IPS DF 6.9 (cell line): ENCODE measurements at regions not wholly inside any gene's neighbourhood (a gene's known extent, or its start where the extent isn't known, plus 50 kb on each side); places are given as distances from the start of the nearest gene placed in this dataset.

ENCODE experiments used
- DNase-seq: peaks from one replicate; pipeline ENCODE4 v3.0.0-alpha.2; 2013; ENCODE audit warnings: low read depth, low spot score
- H3K27ac ChIP-seq: one replicate; pipeline ENCODE4 v1.5.1; 2013; ENCODE audit warnings: low read length, control low read depth
- H3K27me3 ChIP-seq: 2 replicates; pipeline ENCODE4 v1.6.1; 2013; ENCODE audit warnings: mild to moderate bottlenecking, low read length; ENCODE audit not compliant: control insufficient read depth, insufficient read depth
- H3K36me3 ChIP-seq: 2 replicates; pipeline ENCODE4 v1.6.1; 2013; ENCODE audit warnings: low read length; ENCODE audit not compliant: control insufficient read depth, insufficient read depth
- H3K4me1 ChIP-seq: 2 replicates; pipeline ENCODE4 v1.6.1; 2013; ENCODE audit warnings: low read length; ENCODE audit not compliant: control insufficient read depth, insufficient read depth
- H3K4me3 ChIP-seq: 2 replicates; pipeline ENCODE4 v1.5.1; 2013; ENCODE audit warnings: mild to moderate bottlenecking, low read length
- H3K9me3 ChIP-seq: 2 replicates; pipeline ENCODE4 v1.6.1; 2013; ENCODE audit warnings: low read length, inconsistent platforms; ENCODE audit not compliant: control insufficient read depth, insufficient read depth
- WGBS: extraction: QIAGEN DNeasy Blood & Tissue Kit; methylation state at CpG from one replicate; pipeline ENCODE4 v1.1.7; 2013; ENCODE audit warnings: mixed read lengths, missing lambda C conversion rate; ENCODE audit not compliant: insufficient read length, insufficient coverage; 5-methylcytosine and 5-hydroxymethylcytosine counted together

DNA sequence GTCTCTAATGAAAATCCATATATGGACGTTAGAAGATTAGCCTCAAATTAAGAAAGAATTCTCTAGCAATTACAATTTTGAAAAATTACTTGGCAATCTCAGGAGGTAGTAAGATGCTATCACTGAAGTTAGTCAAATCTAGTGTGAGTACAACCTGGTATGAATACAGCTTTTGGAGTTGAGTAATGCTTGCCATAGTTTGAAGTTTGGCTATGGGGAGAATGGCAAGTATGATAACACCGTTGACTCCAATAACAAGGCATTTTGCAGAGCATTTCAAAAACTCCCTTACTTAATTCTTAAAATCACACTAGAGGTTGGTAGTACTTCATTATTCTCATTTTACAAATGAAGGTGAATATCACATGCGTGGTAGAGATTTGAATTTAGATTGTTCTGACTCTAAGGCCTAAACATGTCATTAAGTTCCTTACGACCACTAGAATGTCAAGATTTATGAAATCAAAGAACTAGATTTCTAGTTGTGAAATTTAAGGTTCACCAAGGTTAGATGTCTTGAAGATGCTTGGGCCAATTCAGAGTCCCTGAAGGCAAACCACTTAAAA, 355.4 kb downstream of the ETS1 start:
- Histone ChIP-seq H3K4me3 (no peak overlapping the region), H3K27ac (no peak overlapping the region), H3K27me3 (no peaks in the 10 kb centered on the region), H3K36me3 (no peaks in the 10 kb centered on the region), H3K4me1 (no peaks in the 10 kb centered on the region), H3K9me3 (no peaks in the 10 kb centered on the region)
- WGBS, result no CpG with 5 or more reads among the region's 4 CpGs
- DNase-seq, result no peak

DNA sequence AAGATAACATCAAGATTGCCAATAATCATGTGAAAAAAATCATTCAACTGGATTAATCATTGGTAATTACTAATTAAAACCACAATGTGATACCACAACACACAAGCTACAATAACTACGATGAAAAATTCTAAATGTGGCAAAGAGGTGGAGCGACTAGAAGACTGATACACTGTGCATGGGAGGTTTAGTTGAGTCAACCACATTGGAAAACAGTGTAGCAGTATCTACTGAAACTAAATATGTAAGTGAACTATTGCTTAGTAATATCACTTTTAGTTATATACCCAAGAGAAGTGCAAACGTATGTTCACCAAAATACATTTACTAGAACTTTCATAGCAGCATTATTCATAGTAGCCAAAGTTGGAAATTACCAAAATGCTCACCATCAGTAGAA, 359.9 kb downstream of the ETS1 start:
- DNase-seq, result no peak
- WGBS, result no CpG with 5 or more reads among the region's 3 CpGs
- H3K36me3 ChIP-seq, result no peaks in the 10 kb centered on the region
- H3K4me3 ChIP-seq, result no peak overlapping the region
- H3K4me1 ChIP-seq, result no peaks in the 10 kb centered on the region
- H3K9me3 ChIP-seq, result no peaks in the 10 kb centered on the region
- no peaks in the 10 kb centered on the region for H3K27me3 ChIP-seq
- H3K27ac ChIP-seq, result no peak overlapping the region

DNA sequence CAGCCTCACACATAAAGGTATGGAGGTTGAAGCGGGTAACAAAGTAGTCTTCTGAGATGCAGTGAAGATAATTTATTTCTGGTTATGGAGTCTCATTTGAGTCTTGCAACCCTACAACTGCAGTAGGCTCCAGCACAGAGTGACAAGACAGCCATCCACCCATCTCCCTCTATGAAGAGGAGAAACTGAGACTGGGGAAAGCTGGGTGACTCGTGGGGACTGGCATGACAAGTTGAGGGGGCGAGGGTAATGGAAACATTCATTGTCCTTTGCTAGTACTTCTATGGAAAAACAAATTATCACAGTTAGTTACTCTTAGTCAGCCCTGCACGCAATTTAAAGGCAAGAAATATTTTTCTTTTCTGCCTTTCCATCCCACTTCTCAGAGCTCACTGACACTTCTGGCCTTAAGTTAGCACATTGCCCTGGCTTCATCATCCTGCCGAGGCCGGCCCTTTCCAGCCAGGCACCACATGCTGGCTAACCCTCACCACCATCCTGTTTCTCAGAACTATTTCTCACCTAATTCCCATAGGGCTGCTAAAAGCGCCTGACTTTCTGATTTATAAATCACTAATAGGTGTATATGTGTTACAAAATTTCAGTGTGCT, 361.1 kb downstream of the ETS1 start:
- Histone ChIP-seq H3K27ac (no peak overlapping the region), H3K27me3 (no peaks in the 10 kb centered on the region), H3K4me1 (no peaks in the 10 kb centered on the region), H3K4me3 (no peak overlapping the region), H3K9me3 (no peaks in the 10 kb centered on the region), H3K36me3 (no peaks in the 10 kb centered on the region)
- no CpG with 5 or more reads among the region's 7 CpGs for WGBS
- DNase-seq, result no peak

DNA sequence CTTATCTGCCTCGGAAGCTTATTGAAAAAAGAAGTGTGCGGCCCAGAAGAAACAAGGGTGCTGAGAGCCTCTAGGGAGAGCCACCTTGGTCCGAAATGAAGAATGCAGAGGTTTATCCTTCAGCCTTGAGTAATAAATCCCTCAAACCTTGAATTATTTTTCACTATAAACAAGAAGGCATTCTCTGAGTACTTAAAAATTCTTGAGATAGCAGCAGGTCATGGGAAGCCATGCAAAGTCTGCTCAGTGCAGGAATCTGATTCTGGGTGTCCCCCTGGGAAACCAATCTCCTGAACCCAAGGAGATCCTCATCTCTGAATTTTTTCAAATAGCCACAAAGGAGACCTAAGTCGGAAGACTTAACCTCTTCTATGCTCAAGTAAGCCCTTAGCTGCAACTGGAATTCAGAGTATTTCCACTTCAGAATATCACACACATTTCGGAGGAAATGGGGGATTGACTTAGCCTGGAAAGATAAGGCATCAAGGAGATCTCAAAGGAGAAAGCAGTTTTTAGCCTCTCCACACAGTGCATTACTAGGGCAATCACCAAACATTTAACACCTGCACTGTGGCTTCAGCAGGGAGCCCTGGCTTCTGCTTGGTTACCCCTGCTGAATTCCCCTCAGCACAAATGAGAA, 365.0 kb downstream of the ETS1 start:
- no peak overlapping the region for H3K27ac ChIP-seq
- DNase-seq, result no peak
- no peaks in the 10 kb centered on the region for H3K9me3 ChIP-seq
- WGBS, result no CpG with 5 or more reads among the region's 5 CpGs
- no peak overlapping the region for H3K4me3 ChIP-seq
- H3K4me1 ChIP-seq, result no peaks in the 10 kb centered on the region
- no peaks in the 10 kb centered on the region for H3K27me3 ChIP-seq
- H3K36me3 ChIP-seq, result no peaks in the 10 kb centered on the region

DNA sequence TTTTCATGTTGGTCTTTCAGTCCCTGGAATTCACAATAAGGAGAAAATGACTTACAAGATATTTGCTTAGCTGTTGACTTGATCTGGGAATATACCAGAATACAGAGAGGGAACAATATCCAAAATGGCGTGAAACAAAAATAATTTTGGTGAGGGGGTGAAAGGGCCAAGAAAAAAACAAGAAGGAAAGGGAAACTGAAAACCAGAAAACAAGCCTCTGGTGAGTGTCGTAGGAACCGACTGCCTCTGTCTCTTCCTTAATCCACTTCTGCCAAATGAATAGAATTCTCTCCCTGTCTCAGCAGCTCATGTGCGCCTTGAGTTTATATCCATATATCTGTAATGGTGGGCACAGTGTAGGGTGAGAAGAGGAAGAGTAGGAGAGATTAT, 367.6 kb downstream of the ETS1 start:
- Histone ChIP-seq H3K27me3 (no peaks in the 10 kb centered on the region), H3K27ac (no peak overlapping the region), H3K4me1 (no peaks in the 10 kb centered on the region), H3K4me3 (no peak overlapping the region), H3K36me3 (no peaks in the 10 kb centered on the region), H3K9me3 (peaks cover 2% of the 10 kb centered on the region; the same call in 1 of the 2 replicates)
- no peak for DNase-seq
- WGBS, result no CpG with 5 or more reads among the region's 4 CpGs

DNA sequence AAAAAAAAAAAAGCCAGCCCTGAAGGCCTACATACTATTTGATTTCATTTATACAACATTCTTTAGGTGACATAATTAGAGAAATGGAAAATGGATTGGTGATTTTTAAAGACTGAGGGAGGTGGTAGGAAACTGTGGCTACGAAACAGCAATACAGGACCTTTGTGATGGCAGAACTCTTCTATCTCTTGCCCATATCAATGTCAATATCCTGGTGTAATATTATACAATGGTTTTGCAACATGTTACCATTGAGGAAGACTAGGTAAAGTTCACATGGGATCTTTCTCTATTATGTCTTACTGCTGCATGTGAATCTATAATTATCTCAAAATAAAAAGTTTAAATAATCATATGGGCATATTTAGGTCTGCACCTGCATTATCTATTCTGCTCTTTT, 371.2 kb downstream of the ETS1 start:
- no CpG with 5 or more reads among the region's 1 CpG for WGBS
- DNase-seq, result no peak
- Histone ChIP-seq H3K9me3 (peaks cover 2% of the 10 kb centered on the region; the same call in 1 of the 2 replicates), H3K4me1 (no peaks in the 10 kb centered on the region), H3K27ac (no peak overlapping the region), H3K4me3 (no peak overlapping the region), H3K36me3 (no peaks in the 10 kb centered on the region), H3K27me3 (no peaks in the 10 kb centered on the region)

DNA sequence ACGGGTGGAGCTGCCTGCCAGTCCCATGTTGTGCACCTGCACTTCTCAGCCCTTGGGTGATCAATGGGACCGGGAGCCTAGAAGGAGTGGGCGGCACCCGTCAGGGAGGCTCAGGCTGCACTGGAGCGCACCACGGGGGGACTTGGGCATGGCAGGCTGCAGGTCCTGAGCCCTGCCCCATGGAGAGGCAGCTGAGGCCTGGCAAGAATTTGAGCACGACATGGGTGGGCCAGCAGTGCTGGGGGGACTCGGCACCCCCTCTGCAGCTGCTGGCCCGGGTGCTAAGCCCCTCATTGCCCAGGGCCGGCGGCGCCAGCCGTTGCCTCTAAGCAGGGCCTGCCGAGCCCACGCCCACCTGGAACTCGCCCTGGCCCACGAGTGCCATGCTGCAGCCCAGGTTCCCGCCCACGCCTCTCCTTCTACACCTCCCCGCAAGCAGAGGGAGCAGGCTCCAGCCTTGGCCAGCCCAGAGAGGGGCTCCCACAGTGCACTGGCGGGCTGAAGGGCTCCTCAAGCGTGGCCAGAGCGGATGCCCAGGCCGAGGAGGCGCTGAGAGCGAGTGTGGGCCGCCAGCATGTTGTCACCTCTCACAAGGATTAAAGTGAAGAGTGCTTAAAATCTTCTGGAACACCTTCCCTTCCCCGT, 372.0 kb downstream of the ETS1 start:
- no CpG with 5 or more reads among the region's 28 CpGs for WGBS
- no peak overlapping the region for H3K27ac ChIP-seq
- DNase-seq, result no peak
- no peaks in the 10 kb centered on the region for H3K4me1 ChIP-seq
- H3K27me3 ChIP-seq, result no peaks in the 10 kb centered on the region
- no peak overlapping the region for H3K4me3 ChIP-seq
- no peaks in the 10 kb centered on the region for H3K36me3 ChIP-seq
- H3K9me3 ChIP-seq, result peaks cover 2% of the 10 kb centered on the region; the same call in 1 of the 2 replicates

DNA sequence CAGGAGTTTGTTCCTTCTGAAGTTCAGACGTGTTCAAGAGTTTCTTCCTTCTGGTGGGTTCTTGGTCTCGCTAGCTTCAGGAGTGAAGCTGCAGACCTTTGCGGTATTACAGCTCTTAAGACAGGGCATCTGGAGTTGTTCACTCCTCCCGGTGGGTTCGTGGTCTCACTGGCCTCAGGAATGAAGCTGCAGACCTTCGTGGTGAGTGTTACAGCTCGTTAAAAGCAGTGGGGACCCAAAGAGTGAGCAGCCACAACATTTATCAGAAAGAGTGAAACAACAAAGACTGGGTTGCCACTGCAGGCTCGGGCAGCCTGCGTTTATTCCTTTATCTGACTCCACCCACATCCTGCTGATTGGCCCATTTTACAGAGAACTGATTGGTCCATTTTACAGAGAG, 373.1 kb downstream of the ETS1 start:
- no peaks in the 10 kb centered on the region for H3K4me1 ChIP-seq
- H3K9me3 ChIP-seq, result peaks cover 2% of the 10 kb centered on the region; the same call in 1 of the 2 replicates
- H3K4me3 ChIP-seq, result no peak overlapping the region
- no peaks in the 10 kb centered on the region for H3K27me3 ChIP-seq
- no peaks in the 10 kb centered on the region for H3K36me3 ChIP-seq
- no peak overlapping the region for H3K27ac ChIP-seq
- no CpG with 5 or more reads among the region's 9 CpGs for WGBS
- DNase-seq, result no peak

DNA sequence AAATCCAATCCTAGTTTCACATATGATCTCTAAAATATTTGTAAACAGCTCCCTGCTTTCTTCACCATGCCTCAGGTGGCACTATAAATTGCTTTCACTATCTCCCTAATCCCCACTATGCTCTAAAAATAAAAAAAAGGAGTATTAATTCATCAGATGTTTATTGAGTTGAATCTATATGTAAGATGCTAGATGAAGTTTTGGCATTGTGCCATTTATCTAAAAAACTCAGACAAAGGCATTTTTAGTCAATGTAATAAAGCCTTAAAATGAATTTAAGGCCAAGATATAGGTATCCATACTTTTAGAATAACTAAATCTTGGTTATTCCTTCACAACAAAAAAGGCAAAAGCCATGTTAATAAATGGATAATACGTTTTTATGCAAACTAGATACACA, 373.9 kb downstream of the ETS1 start:
- H3K27ac ChIP-seq, result no peak overlapping the region
- peaks cover 2% of the 10 kb centered on the region; the same call in 1 of the 2 replicates for H3K9me3 ChIP-seq
- H3K27me3 ChIP-seq, result no peaks in the 10 kb centered on the region
- no CpG with 5 or more reads among the region's 1 CpG for WGBS
- H3K36me3 ChIP-seq, result no peaks in the 10 kb centered on the region
- DNase-seq, result no peak
- H3K4me3 ChIP-seq, result no peak overlapping the region
- no peaks in the 10 kb centered on the region for H3K4me1 ChIP-seq

DNA sequence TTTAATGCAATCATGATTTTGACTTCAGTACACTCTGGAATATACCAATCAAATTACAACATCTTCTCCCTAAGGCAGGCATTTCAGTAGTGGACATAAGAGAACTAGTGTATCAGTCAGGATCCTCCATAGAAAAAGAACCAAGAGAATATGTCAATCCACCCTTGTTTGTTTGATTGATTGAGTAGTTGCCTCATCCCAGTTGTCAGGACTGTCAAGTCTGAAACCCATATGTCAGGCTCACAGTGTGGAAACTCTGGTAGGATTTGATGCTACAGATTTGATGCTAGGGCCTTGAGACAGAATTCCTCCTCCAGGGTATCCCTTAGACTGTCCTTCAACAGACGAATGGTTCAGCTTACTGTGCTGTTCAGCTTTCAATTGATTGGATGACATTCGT, 375.0 kb downstream of the ETS1 start:
- no peaks in the 10 kb centered on the region for H3K36me3 ChIP-seq
- WGBS, result no CpG with 5 or more reads among the region's 2 CpGs
- H3K4me1 ChIP-seq, result no peaks in the 10 kb centered on the region
- H3K9me3 ChIP-seq, result peaks cover 2% of the 10 kb centered on the region; the same call in 1 of the 2 replicates
- no peak overlapping the region for H3K4me3 ChIP-seq
- no peaks in the 10 kb centered on the region for H3K27me3 ChIP-seq
- no peak overlapping the region for H3K27ac ChIP-seq
- DNase-seq, result no peak
